ENCODE measurements at regions not wholly inside any gene's neighbourhood (a gene's known extent, or its start where the extent isn't known, plus 50 kb on each side); places are given as distances from the start of the nearest gene placed in this dataset.

DNA sequence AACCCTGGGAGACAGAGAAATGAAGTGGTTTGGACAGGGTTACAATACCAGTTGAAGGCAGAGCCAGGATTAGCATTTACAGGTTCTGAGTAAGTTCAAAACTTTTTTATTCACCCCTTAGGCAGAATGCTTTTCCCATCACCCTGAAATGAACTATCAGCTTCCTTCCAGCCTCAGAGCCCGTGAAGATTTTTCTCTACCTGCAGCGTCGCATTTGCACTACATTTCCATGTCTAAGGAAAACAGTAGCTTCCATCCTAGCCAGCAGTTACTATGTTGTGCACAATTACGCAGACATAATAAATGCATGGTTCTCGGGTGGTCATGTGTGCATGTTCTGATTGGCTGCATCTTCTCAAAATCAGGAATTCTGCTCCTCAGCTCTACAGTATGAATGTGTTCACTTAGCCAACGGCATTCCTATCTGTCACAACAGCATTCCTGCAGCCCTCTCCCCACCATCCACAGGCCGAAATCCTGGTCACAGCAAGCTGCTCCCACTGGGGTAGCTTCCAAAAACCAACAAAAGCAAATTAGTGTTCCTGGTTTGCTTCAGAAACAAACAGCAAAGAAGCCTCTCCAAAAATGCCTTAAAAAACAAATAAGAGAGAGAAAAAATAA, 510.8 kb upstream of the SEMA6D start:
- H3K4me1 ChIP-seq (ENCODE audit: control insufficient read depth, insufficient read depth, low read length), result no peaks in the 10 kb centered on the region
- H3K27me3 ChIP-seq (ENCODE audit: control insufficient read depth, insufficient read depth, low read length), result no peaks in the 10 kb centered on the region
- no peaks in the 10 kb centered on the region for H3K36me3 ChIP-seq (ENCODE audit: control insufficient read depth, insufficient read depth, low read length)
- DNase-seq, result no peak
- 66% methylated on average over 5 of the region's 7 CpGs for WGBS (ENCODE audit: insufficient coverage)
- no peak overlapping the region for H3K4me3 ChIP-seq (ENCODE audit: low read length)
- H3K9me3 ChIP-seq (replicated peaks; ENCODE audit: control insufficient read depth, low read depth, low read length), result no peaks in the 10 kb centered on the region
- H3K27ac ChIP-seq (ENCODE audit: low read length), result no peak overlapping the region

GRCh38 chr15:47209591-47209990, 507.7 kb upstream of the SEMA6D start:
- Histone ChIP-seq H3K27me3 (ENCODE audit: control insufficient read depth, insufficient read depth, low read length) (no peaks in the 10 kb centered on the region), H3K27ac (ENCODE audit: low read length) (no peak overlapping the region), H3K9me3 (replicated peaks; ENCODE audit: control insufficient read depth, low read depth, low read length) (no peaks in the 10 kb centered on the region), H3K36me3 (ENCODE audit: control insufficient read depth, insufficient read depth, low read length) (no peaks in the 10 kb centered on the region), H3K4me3 (ENCODE audit: low read length) (no peak overlapping the region), H3K4me1 (ENCODE audit: control insufficient read depth, insufficient read depth, low read length) (no peaks in the 10 kb centered on the region)
- DNase-seq, result peak; percentile 51
- WGBS (ENCODE audit: insufficient coverage), result no CpG with 5 or more reads among the region's 3 CpGs

GRCh38 chr15:47212222-47213010, 504.9 kb upstream of the SEMA6D start:
- Histone ChIP-seq H3K36me3 (ENCODE audit: control insufficient read depth, insufficient read depth, low read length) (no peaks in the 10 kb centered on the region), H3K4me1 (ENCODE audit: control insufficient read depth, insufficient read depth, low read length) (no peaks in the 10 kb centered on the region), H3K9me3 (replicated peaks; ENCODE audit: control insufficient read depth, low read depth, low read length) (no peaks in the 10 kb centered on the region), H3K27ac (ENCODE audit: low read length) (no peak overlapping the region), H3K4me3 (ENCODE audit: low read length) (no peak overlapping the region), H3K27me3 (ENCODE audit: control insufficient read depth, insufficient read depth, low read length) (no peaks in the 10 kb centered on the region)
- DNase-seq, result no peak
- 49% methylated on average over 3 of the region's 9 CpGs for WGBS (ENCODE audit: insufficient coverage)

GRCh38 chr15:47213883-47214282, 503.4 kb upstream of the SEMA6D start:
- Histone ChIP-seq H3K36me3 (ENCODE audit: control insufficient read depth, insufficient read depth, low read length) (no peaks in the 10 kb centered on the region), H3K27me3 (ENCODE audit: control insufficient read depth, insufficient read depth, low read length) (no peaks in the 10 kb centered on the region), H3K27ac (ENCODE audit: low read length) (no peak overlapping the region), H3K4me1 (ENCODE audit: control insufficient read depth, insufficient read depth, low read length) (no peaks in the 10 kb centered on the region), H3K4me3 (ENCODE audit: low read length) (no peak overlapping the region), H3K9me3 (replicated peaks; ENCODE audit: control insufficient read depth, low read depth, low read length) (no peaks in the 10 kb centered on the region)
- no peak for DNase-seq
- 41% methylated on average over 5 of the region's 6 CpGs for WGBS (ENCODE audit: insufficient coverage)

DNA sequence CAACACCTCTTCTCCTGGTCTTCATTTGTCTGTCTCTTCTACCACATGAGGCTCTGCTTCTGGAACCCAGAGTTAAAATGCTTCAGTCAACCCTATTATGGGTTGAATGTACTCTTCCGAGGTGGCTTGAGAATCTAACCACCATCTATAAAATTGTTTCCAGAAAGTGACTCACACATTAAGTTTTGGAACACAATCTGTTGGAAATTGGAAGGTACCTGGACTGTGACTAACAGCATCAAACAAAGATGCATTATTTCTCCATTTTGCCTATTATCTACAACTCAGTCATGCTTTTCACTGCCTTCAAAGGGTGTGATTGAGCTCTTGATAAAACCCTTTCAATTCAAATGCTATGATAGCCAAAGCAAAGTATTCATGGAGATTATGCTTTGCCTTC, 499.0 kb upstream of the SEMA6D start:
- H3K4me1 ChIP-seq (ENCODE audit: control insufficient read depth, insufficient read depth, low read length), result no peaks in the 10 kb centered on the region
- H3K27me3 ChIP-seq (ENCODE audit: control insufficient read depth, insufficient read depth, low read length), result no peaks in the 10 kb centered on the region
- DNase-seq, result no peak
- no peak overlapping the region for H3K4me3 ChIP-seq (ENCODE audit: low read length)
- H3K27ac ChIP-seq (ENCODE audit: low read length), result no peak overlapping the region
- no CpG with 5 or more reads among the region's 1 CpG for WGBS (ENCODE audit: insufficient coverage)
- no peaks in the 10 kb centered on the region for H3K9me3 ChIP-seq (replicated peaks; ENCODE audit: control insufficient read depth, low read depth, low read length)
- H3K36me3 ChIP-seq (ENCODE audit: control insufficient read depth, insufficient read depth, low read length), result no peaks in the 10 kb centered on the region

DNA sequence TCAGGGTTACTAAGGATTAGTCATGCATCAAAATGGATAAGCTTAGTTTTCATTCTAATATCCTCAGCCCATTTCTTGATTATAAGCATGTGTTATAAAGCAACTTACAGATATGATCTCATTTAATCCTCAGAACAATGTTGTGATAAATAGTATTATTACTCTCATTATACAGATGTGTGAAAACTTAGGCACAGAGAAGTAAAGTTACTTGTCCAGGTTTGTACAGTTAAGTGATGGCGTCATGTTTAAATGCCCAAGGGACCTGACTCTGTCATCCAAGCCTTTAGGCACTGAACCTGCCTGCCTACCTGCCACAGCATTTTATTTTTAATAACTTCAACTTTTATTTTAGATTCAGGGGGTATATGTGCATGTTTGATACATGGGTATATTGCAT, 472.9 kb upstream of the SEMA6D start:
- Histone ChIP-seq H3K4me3 (ENCODE audit: low read length) (no peak overlapping the region), H3K36me3 (ENCODE audit: control insufficient read depth, insufficient read depth, low read length) (no peaks in the 10 kb centered on the region), H3K27me3 (ENCODE audit: control insufficient read depth, insufficient read depth, low read length) (no peaks in the 10 kb centered on the region), H3K27ac (ENCODE audit: low read length) (no peak overlapping the region), H3K9me3 (replicated peaks; ENCODE audit: control insufficient read depth, low read depth, low read length) (no peaks in the 10 kb centered on the region), H3K4me1 (ENCODE audit: control insufficient read depth, insufficient read depth, low read length) (no peaks in the 10 kb centered on the region)
- no CpG with 5 or more reads among the region's 1 CpG for WGBS (ENCODE audit: insufficient coverage)
- DNase-seq, result no peak

GRCh38 chr15:47246317-47246716, 471.0 kb upstream of the SEMA6D start:
- WGBS (ENCODE audit: insufficient coverage), result 89% methylated on average over 4 of the region's 5 CpGs

DNA sequence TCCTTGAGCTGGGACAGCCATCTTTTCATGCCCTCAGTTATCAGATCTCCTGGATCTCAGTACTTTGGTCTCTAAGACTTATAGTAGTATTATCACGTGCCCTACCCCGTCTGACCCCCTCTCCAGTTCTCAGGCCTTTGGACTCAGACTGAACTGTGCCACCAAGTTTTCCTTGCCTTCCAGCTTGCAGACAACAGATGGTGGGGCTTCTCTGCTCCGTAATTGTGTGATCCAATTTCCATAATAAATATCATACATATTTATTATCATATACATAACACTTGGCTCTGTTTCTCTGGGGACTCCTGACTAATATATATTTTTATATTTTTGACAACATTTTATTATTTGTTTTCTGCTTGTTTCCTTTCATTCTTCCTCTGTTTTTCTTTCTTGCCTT, 458.8 kb upstream of the SEMA6D start:
- H3K4me3 ChIP-seq (ENCODE audit: low read length), result no peak overlapping the region
- H3K4me1 ChIP-seq (ENCODE audit: control insufficient read depth, insufficient read depth, low read length), result no peaks in the 10 kb centered on the region
- DNase-seq, result no peak
- H3K9me3 ChIP-seq (replicated peaks; ENCODE audit: control insufficient read depth, low read depth, low read length), result no peaks in the 10 kb centered on the region
- no peaks in the 10 kb centered on the region for H3K36me3 ChIP-seq (ENCODE audit: control insufficient read depth, insufficient read depth, low read length)
- WGBS (ENCODE audit: insufficient coverage), result 80% methylated on average over 1 of the region's 3 CpGs
- H3K27ac ChIP-seq (ENCODE audit: low read length), result no peak overlapping the region
- H3K27me3 ChIP-seq (ENCODE audit: control insufficient read depth, insufficient read depth, low read length), result no peaks in the 10 kb centered on the region

More at GRCh38 chr15:47246317-47246716, 471.0 kb upstream of the SEMA6D start:
- Histone ChIP-seq H3K9me3 (replicated peaks; ENCODE audit: control insufficient read depth, low read depth, low read length) (no peaks in the 10 kb centered on the region), H3K27ac (ENCODE audit: low read length) (no peak overlapping the region), H3K4me3 (ENCODE audit: low read length) (no peak overlapping the region), H3K4me1 (ENCODE audit: control insufficient read depth, insufficient read depth, low read length) (no peaks in the 10 kb centered on the region), H3K27me3 (ENCODE audit: control insufficient read depth, insufficient read depth, low read length) (no peaks in the 10 kb centered on the region), H3K36me3 (ENCODE audit: control insufficient read depth, insufficient read depth, low read length) (no peaks in the 10 kb centered on the region)
- DNase-seq, result no peak

GRCh38 chr15:47265686-47266085, 451.6 kb upstream of the SEMA6D start:
- Histone ChIP-seq H3K27me3 (ENCODE audit: control insufficient read depth, insufficient read depth, low read length) (no peaks in the 10 kb centered on the region), H3K4me1 (ENCODE audit: control insufficient read depth, insufficient read depth, low read length) (no peaks in the 10 kb centered on the region), H3K4me3 (ENCODE audit: low read length) (no peak overlapping the region), H3K36me3 (ENCODE audit: control insufficient read depth, insufficient read depth, low read length) (no peaks in the 10 kb centered on the region), H3K27ac (ENCODE audit: low read length) (no peak overlapping the region), H3K9me3 (replicated peaks; ENCODE audit: control insufficient read depth, low read depth, low read length) (no peaks in the 10 kb centered on the region)
- peak; percentile 33 for DNase-seq
- no CpG with 5 or more reads among the region's 4 CpGs for WGBS (ENCODE audit: insufficient coverage)

DNA sequence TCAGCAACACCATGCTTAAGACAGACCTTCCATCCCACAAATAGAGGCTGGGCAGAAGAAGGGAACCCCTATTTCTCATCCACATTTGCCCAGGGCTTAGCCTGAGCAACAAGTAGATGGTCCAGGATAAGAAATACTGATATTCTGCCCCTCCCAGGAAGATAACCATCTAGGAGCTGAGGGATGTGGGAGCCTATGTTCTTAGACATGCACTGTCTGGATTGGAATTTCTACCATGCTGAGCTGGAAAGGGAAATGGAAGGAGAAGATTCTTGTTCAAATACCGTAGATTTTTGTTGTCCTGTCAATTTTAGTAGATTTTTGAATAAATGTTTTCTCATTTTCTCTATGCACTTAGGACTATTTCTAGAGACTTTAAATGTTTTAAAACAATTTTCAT, 450.7 kb upstream of the SEMA6D start:
- WGBS (ENCODE audit: insufficient coverage), result no CpG with 5 or more reads among the region's 1 CpG
- no peaks in the 10 kb centered on the region for H3K27me3 ChIP-seq (ENCODE audit: control insufficient read depth, insufficient read depth, low read length)
- H3K9me3 ChIP-seq (replicated peaks; ENCODE audit: control insufficient read depth, low read depth, low read length), result no peaks in the 10 kb centered on the region
- no peak overlapping the region for H3K27ac ChIP-seq (ENCODE audit: low read length)
- no peak overlapping the region for H3K4me3 ChIP-seq (ENCODE audit: low read length)
- no peaks in the 10 kb centered on the region for H3K4me1 ChIP-seq (ENCODE audit: control insufficient read depth, insufficient read depth, low read length)
- H3K36me3 ChIP-seq (ENCODE audit: control insufficient read depth, insufficient read depth, low read length), result no peaks in the 10 kb centered on the region
- no peak for DNase-seq

All from muscle of leg (tissue), 3 donors.